Smooth muscle cell (in vitro differentiated cells): ENCODE measurements at regions not wholly inside any gene's neighbourhood (a gene's known extent, or its start where the extent isn't known, plus 50 kb on each side); places are given as distances from the start of the nearest gene placed in this dataset.

Source experiments
- DNase-seq: peaks from one replicate; lab custom pipeline; 2025; ENCODE audit not compliant: unreplicated experiment; lab: John Stamatoyannopoulos, UW
- H2AFZ ChIP-seq: fragments of 200-600 bp; sonication (generic); 2 replicates; pipeline ENCODE4 v1.6.0; 2016; ENCODE audit warnings: antibody characterized with exemption, low read depth, mild to moderate bottlenecking
- H3F3A ChIP-seq: fragments of 200-600 bp; sonication (generic); 2 replicates; pipeline ENCODE4 v1.6.0; 2017; ENCODE audit warnings: antibody characterized with exemption, low read depth
- H3K27ac ChIP-seq: fragments of 200-600 bp; sonication (generic); 2 replicates; pipeline ENCODE4 v1.5.1; 2016; ENCODE audit warnings: low read depth, mild to moderate bottlenecking
- H3K27me3 ChIP-seq: fragments of 200-600 bp; sonication (generic); 2 replicates; pipeline ENCODE4 v1.6.1; 2016; ENCODE audit warnings: low read depth, mild to moderate bottlenecking
- H3K36me3 ChIP-seq: fragments of 200-600 bp; sonication (generic); 2 replicates; pipeline ENCODE4 v1.5.1; 2016; ENCODE audit warnings: low read depth
- H3K4me1 ChIP-seq: fragments of 200-600 bp; sonication (generic); 2 replicates; pipeline ENCODE4 v1.5.1; 2016; ENCODE audit warnings: low read depth
- H3K4me2 ChIP-seq: fragments of 200-600 bp; sonication (generic); 2 replicates; pipeline ENCODE4 v1.6.0; 2016; ENCODE audit warnings: mild to moderate bottlenecking
- H3K4me3 ChIP-seq: fragments of 200-600 bp; sonication (generic); 2 replicates; pipeline ENCODE4 v1.5.1; 2016; ENCODE audit warnings: mild to moderate bottlenecking
- H3K79me2 ChIP-seq: fragments of 200-600 bp; sonication (generic); 2 replicates; pipeline ENCODE4 v1.6.0; 2016; ENCODE audit warnings: low read depth, mild to moderate bottlenecking
- H3K9ac ChIP-seq: fragments of 200-600 bp; sonication (generic); 2 replicates; pipeline ENCODE4 v1.6.0; 2016; ENCODE audit warnings: low read depth
- H3K9me3 ChIP-seq: fragments of 200-600 bp; sonication (generic); replicated peaks from 2 replicates; pipeline ENCODE4 v1.5.1; 2016; ENCODE audit warnings: low read depth
- H4K20me1 ChIP-seq: fragments of 200-600 bp; sonication (generic); 2 replicates; pipeline ENCODE4 v1.6.0; 2016; ENCODE audit warnings: low read depth
- WGBS: methylation state at CpG from one replicate; pipeline ENCODE4 v1.1.7; 2016; ENCODE audit warnings: low lambda C conversion rate; 5-methylcytosine and 5-hydroxymethylcytosine counted together
- TF ChIP-seq, protein P1 (sequence below): fragments of 200-600 bp; sonication (generic); IDR thresholded peaks from 2 replicates; pipeline ENCODE4 v1.5.1; 2017; ENCODE audit warnings: borderline replicate concordance, mild to moderate bottlenecking, antibody characterized with exemption; ENCODE audit not compliant: insufficient read depth, poor library complexity, severe bottlenecking

DNA sequence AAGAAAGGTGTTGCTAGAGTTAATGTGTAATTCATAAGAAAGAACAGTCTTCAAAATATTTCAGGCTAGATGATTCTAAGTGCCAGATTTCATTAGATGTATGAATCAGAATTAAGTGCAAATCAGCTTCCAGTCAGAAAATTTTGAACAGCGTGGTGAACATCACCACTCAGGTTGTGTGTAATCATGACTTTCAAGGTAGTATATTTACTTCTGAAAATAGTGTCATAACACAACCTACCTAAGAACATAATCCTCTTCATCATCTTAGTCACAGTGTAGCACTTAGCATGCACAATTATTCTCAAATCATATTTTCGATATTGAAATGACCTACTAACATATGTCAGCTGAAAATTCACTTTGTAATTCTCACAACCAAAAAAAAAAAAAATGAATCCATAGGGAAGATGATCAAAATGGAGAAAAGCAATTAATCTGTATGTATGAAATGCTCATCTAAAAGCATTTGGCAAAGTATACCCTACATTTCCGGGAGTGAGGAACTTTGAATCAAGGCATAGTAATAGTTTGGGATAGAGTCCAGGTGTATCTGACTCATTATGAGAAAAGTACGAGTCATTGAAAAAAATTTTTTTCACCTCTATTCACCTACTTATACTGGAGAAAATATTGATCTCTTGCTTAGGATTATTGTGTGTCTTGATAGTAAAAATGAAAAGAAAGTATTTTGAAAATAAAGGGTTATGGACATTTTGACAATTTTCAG lies 221.8 kb upstream of the CHRM3 start:
- TF ChIP-seq, protein P1, sequence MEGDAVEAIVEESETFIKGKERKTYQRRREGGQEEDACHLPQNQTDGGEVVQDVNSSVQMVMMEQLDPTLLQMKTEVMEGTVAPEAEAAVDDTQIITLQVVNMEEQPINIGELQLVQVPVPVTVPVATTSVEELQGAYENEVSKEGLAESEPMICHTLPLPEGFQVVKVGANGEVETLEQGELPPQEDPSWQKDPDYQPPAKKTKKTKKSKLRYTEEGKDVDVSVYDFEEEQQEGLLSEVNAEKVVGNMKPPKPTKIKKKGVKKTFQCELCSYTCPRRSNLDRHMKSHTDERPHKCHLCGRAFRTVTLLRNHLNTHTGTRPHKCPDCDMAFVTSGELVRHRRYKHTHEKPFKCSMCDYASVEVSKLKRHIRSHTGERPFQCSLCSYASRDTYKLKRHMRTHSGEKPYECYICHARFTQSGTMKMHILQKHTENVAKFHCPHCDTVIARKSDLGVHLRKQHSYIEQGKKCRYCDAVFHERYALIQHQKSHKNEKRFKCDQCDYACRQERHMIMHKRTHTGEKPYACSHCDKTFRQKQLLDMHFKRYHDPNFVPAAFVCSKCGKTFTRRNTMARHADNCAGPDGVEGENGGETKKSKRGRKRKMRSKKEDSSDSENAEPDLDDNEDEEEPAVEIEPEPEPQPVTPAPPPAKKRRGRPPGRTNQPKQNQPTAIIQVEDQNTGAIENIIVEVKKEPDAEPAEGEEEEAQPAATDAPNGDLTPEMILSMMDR, result no peak
- Histone ChIP-seq H3F3A (no peaks in the 10 kb centered on the region), H3K4me3 (no peak overlapping the region), H3K4me2 (no peak overlapping the region), H3K36me3 (no peaks in the 10 kb centered on the region), H4K20me1 (no peaks in the 10 kb centered on the region), H3K9me3 (no peaks in the 10 kb centered on the region), H2AFZ (no peak overlapping the region), H3K9ac (no peak overlapping the region), H3K79me2 (no peaks in the 10 kb centered on the region), H3K4me1 (no peaks in the 10 kb centered on the region), H3K27ac (no peak overlapping the region), H3K27me3 (no peaks in the 10 kb centered on the region)
- DNase-seq, result no peak
- WGBS, result 91% methylated on average over 4 of the region's 4 CpGs

DNA sequence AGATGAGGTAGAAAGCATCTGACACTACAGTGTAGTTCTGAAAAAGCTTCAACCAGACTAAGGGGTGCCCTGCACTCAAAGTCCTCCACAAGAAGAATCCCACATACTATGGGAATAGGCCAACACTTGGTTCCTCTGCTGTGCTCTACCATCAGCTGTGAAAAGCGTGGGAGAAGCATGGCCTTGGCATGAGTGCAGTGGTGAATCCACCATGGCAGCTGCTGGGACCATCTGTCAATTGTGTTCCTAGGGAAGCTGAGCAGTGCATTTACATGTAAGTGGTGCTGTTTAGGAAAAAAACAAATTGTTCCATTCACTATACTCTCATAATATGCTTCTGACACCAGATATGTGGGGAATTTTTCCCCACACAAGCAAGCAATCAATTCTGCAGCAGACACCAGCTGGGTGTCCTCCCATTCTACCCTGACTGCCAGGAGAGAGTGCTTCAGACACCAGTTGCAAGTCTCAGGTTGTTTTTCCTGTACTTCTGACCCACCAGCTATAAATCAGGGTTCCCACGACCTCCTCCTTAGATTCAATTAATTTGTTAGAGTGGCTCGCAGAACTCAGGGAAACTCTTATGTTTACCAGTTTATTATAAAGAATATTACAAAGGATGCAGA lies 230.8 kb upstream of the CHRM3 start:
- no peaks in the 10 kb centered on the region for H3K36me3 ChIP-seq
- H3K79me2 ChIP-seq, result no peaks in the 10 kb centered on the region
- H3K9ac ChIP-seq, result no peak overlapping the region
- no peak overlapping the region for H3K4me2 ChIP-seq
- no peaks in the 10 kb centered on the region for H4K20me1 ChIP-seq
- no peaks in the 10 kb centered on the region for H3K4me1 ChIP-seq
- 95% methylated on average over 3 of the region's 3 CpGs for WGBS
- TF ChIP-seq, protein P1, result no peak
- no peaks in the 10 kb centered on the region for H3F3A ChIP-seq
- no peak for DNase-seq
- no peaks in the 10 kb centered on the region for H3K9me3 ChIP-seq
- H3K27ac ChIP-seq, result no peak overlapping the region
- H2AFZ ChIP-seq, result no peak overlapping the region
- H3K4me3 ChIP-seq, result no peak overlapping the region
- H3K27me3 ChIP-seq, result no peaks in the 10 kb centered on the region

DNA sequence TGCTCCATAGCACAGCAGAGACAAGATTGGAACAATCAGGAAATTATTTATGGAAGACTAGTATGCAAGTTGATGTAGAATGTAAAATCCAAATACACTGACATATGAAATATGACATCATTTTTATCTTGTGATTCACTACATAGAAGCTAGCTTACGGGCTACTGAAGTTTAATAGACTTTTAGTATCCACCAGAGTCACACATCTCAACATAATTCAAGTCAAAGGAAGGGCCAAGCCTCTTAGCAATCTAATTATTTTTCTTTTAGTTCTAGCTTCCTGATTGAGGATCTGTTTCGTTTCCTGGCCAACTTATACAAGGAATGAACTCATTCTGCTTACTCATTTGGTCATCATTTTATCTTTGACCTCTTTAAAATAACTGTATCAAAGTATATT lies 234.4 kb upstream of the CHRM3 start:
- H3F3A ChIP-seq, result no peaks in the 10 kb centered on the region
- no peak overlapping the region for H3K4me2 ChIP-seq
- DNase-seq, result no peak
- TF ChIP-seq, protein P1, result no peak
- H3K9ac ChIP-seq, result no peak overlapping the region
- no peak overlapping the region for H2AFZ ChIP-seq
- no peaks in the 10 kb centered on the region for H3K36me3 ChIP-seq
- no peaks in the 10 kb centered on the region for H3K4me1 ChIP-seq
- H4K20me1 ChIP-seq, result no peaks in the 10 kb centered on the region
- H3K4me3 ChIP-seq, result no peak overlapping the region
- H3K79me2 ChIP-seq, result no peaks in the 10 kb centered on the region
- WGBS, result 87% methylated on average over 2 of the region's 2 CpGs
- no peaks in the 10 kb centered on the region for H3K9me3 ChIP-seq
- H3K27me3 ChIP-seq, result no peaks in the 10 kb centered on the region
- H3K27ac ChIP-seq, result no peak overlapping the region

DNA sequence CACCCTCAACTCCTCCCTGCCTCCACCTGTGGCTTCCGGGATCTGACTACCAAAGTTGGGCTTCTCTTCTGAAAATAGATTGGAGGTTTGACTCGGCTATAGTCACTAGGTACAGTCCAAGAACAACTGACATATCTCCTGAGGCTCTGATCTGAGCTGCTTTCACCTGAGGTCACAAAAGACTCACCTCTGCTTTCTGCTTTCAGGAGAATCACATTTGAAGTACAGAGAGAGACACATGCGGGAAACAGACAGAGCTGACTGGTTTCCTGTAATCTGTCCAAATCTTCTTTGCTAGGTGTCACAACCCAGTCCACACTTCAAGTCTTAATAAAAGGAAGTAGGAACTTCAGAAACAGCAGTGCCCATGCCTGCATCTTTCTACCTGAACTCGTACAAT lies 245.4 kb upstream of the CHRM3 start:
- H3K79me2 ChIP-seq, result no peaks in the 10 kb centered on the region
- no peaks in the 10 kb centered on the region for H4K20me1 ChIP-seq
- H3K4me2 ChIP-seq, result no peak overlapping the region
- H2AFZ ChIP-seq, result no peak overlapping the region
- WGBS, result 95% methylated on average over 4 of the region's 4 CpGs
- H3K36me3 ChIP-seq, result no peaks in the 10 kb centered on the region
- H3K4me1 ChIP-seq, result no peaks in the 10 kb centered on the region
- no peaks in the 10 kb centered on the region for H3F3A ChIP-seq
- H3K27me3 ChIP-seq, result no peaks in the 10 kb centered on the region
- H3K27ac ChIP-seq, result no peak overlapping the region
- no peaks in the 10 kb centered on the region for H3K9me3 ChIP-seq
- TF ChIP-seq, protein P1, result no peak
- no peak overlapping the region for H3K4me3 ChIP-seq
- H3K9ac ChIP-seq, result no peak overlapping the region
- DNase-seq, result no peak
